Sigmoid colon (tissue), 4 donors: ENCODE measurements at regions not wholly inside any gene's neighbourhood (a gene's known extent, or its start where the extent isn't known, plus 50 kb on each side); places are given as distances from the start of the nearest gene placed in this dataset.

Experiments
- CTCF ChIP-seq, 4 experiments: fragments of 450-650 bp in 3 of 4; fragments of 200-600 bp in 1 of 4; IDR thresholded peaks; one replicate each; pipeline ENCODE4 v1.5.1; 2016 to 2019; ENCODE audit warnings: antibody characterized with exemption in 4 of 4, mild to moderate bottlenecking in 3 of 4, moderate library complexity in 2 of 4
- EP300 ChIP-seq, 4 donors: sonication (generic); formaldehyde crosslinking; IDR thresholded peaks; one replicate each; pipeline ENCODE4 v1.6.1; 2017; ENCODE audit warnings: antibody characterized with exemption in 4 of 4
- POLR2A ChIP-seq, 2 donors: fragments of 450-650 bp; IDR thresholded peaks; one replicate each; pipeline ENCODE4 v1.6.1; 2016; ENCODE audit warnings: antibody characterized with exemption in 2 of 2, mild to moderate bottlenecking in 2 of 2, moderate library complexity in 2 of 2
- POLR2AphosphoS5 ChIP-seq, 4 donors: sonication (generic); formaldehyde crosslinking; IDR thresholded peaks; one replicate each; pipeline ENCODE4 v1.6.1; 2017; ENCODE audit warnings: antibody characterized with exemption in 4 of 4

DNA sequence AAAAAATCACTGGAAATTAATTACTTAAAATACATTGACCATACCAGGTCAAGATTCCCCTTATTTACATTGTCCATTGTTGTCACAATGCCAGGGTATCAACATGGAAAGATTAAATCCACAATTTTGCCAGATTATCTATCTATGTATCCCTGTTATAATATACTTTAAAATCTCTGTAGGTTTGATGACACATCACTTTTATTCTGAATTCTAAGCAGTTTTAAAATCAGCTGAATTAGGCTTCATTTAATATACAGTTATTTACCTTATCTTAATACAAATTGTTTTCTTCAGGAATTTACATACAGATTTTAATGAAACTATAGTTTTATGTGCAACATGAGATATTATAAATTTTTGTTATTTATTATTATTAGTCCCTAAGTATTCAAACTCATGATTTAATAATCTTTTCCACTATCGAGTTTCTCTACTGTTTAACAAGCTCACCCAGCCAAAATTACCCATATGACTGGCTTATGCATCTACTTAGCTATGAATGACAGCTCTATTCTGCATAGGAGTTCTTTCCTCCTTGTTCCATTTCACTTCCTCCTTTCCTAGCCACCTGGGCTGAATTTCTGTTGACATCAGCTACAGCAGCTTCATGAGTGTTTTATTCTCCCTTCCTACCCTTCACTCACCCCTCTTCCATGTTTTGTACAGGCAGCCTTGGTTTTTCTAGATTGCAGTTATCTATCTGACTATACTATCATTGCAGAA is 654.2 kb upstream of the MAP3K7 start:
- no peak for TF ChIP-seq CTCF (IDR thresholded peaks at IDR 0.05)
- no peak for TF ChIP-seq POLR2A (IDR thresholded peaks at IDR 0.05)
- TF ChIP-seq POLR2AphosphoS5 (IDR thresholded peaks at IDR 0.05): no peak
- no peak for TF ChIP-seq EP300 (IDR thresholded peaks at IDR 0.05)
